ENCODE measurements at regions not wholly inside any gene's neighbourhood (a gene's known extent, or its start where the extent isn't known, plus 50 kb on each side); places are given as distances from the start of the nearest gene placed in this dataset.
"Not testable (repeated sequence)": the region's sequence is repeated elsewhere in the genome, so short reads cannot be mapped to it uniquely, and the experiment has no call there.

DNA sequence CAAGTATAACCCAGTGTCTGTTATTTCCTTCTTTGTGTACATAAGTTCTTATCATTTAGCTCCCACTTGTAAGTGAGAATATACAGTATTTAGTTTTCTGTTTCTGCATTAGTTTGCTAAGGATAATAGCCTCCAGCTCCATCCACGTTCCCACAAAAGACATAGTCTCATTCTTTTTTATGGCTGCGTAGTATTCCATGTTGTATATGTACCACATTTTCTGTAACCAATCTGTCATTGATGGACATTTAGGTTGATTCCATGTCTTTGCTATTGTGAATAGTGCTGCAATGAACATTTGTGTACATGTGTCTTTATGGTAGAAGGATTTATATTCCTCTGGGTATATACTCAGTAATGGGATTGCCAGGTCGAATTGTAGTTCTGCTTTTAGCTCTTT is 95.6 kb downstream of the NXNL2 start:
- TF ChIP-seq TAF1 (IDR thresholded peaks at IDR 0.05; ENCODE audit: borderline replicate concordance, low read depth, low read length); EZH2 (IDR thresholded peaks at IDR 0.05; ENCODE audit: borderline replicate concordance, control insufficient read depth, low read depth, low read length); ZSCAN29 (IDR thresholded peaks at IDR 0.05); YY1 (IDR thresholded peaks at IDR 0.05; ENCODE audit: low read depth, low read length): not testable (repeated sequence)
- TF ChIP-seq, protein P1, sequence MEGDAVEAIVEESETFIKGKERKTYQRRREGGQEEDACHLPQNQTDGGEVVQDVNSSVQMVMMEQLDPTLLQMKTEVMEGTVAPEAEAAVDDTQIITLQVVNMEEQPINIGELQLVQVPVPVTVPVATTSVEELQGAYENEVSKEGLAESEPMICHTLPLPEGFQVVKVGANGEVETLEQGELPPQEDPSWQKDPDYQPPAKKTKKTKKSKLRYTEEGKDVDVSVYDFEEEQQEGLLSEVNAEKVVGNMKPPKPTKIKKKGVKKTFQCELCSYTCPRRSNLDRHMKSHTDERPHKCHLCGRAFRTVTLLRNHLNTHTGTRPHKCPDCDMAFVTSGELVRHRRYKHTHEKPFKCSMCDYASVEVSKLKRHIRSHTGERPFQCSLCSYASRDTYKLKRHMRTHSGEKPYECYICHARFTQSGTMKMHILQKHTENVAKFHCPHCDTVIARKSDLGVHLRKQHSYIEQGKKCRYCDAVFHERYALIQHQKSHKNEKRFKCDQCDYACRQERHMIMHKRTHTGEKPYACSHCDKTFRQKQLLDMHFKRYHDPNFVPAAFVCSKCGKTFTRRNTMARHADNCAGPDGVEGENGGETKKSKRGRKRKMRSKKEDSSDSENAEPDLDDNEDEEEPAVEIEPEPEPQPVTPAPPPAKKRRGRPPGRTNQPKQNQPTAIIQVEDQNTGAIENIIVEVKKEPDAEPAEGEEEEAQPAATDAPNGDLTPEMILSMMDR (IDR thresholded peaks at IDR 0.05 in 2 of 3, conservative IDR thresholded peaks at IDR 0.05 in 1 of 3; ENCODE audit: control insufficient read depth in 2 of 3, extremely low read depth in 1 of 3, insufficient read depth in 1 of 3, low read depth in 3 of 3, low read length in 3 of 3) = not testable (repeated sequence)
- TF ChIP-seq, protein P2, sequence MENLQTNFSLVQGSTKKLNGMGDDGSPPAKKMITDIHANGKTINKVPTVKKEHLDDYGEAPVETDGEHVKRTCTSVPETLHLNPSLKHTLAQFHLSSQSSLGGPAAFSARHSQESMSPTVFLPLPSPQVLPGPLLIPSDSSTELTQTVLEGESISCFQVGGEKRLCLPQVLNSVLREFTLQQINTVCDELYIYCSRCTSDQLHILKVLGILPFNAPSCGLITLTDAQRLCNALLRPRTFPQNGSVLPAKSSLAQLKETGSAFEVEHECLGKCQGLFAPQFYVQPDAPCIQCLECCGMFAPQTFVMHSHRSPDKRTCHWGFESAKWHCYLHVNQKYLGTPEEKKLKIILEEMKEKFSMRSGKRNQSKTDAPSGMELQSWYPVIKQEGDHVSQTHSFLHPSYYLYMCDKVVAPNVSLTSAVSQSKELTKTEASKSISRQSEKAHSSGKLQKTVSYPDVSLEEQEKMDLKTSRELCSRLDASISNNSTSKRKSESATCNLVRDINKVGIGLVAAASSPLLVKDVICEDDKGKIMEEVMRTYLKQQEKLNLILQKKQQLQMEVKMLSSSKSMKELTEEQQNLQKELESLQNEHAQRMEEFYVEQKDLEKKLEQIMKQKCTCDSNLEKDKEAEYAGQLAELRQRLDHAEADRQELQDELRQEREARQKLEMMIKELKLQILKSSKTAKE (IDR thresholded peaks at IDR 0.05; ENCODE audit: low read depth, poor library complexity, severe bottlenecking) = not testable (repeated sequence)
- TF ChIP-seq, protein P3, sequence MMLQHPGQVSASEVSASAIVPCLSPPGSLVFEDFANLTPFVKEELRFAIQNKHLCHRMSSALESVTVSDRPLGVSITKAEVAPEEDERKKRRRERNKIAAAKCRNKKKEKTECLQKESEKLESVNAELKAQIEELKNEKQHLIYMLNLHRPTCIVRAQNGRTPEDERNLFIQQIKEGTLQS (IDR thresholded peaks at IDR 0.05; ENCODE audit: borderline replicate concordance, extremely low read depth, low read depth, low read length) = not testable (repeated sequence)
